A673 (cell line): ENCODE measurements at regions not wholly inside any gene's neighbourhood (a gene's known extent, or its start where the extent isn't known, plus 50 kb on each side); places are given as distances from the start of the nearest gene placed in this dataset.

Source experiments
- EZH2 ChIP-seq: fragments of 200-600 bp; sonication (generic); IDR thresholded peaks from 2 replicates; pipeline ENCODE4 v1.6.1; 2017; ENCODE audit warnings: borderline replicate concordance, low read depth, mild to moderate bottlenecking, mixed read lengths, antibody characterized with exemption, low read length; ENCODE audit not compliant: poor library complexity, severe bottlenecking
- TF ChIP-seq, protein P1 (sequence below): fragments of 300-800, 200-600 bp; sonication (generic); conservative IDR thresholded peaks from 2 replicates; pipeline ENCODE4 v1.5.1; 2017; ENCODE audit warnings: low read depth, mild to moderate bottlenecking, antibody characterized with exemption, low read length, moderate library complexity, mixed read lengths

DNA sequence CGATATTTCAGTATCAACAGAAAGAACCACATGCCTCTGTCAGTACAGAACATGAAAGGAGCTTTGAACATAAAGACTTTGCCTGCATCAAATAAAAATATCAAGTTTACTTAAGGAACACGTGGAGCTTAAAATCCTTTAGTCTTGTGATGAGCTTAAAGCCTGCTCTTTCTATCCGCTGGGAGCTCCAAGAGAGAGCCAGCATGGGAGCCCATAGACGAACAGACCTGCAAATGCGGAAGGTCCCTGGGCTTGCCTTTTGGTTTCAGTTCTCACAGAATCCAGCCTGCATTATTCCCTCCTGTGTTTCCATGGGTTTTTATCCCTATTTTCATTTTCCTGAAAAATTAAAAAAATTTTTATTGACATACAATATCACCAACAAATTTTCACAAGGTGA lies 530.6 kb upstream of the RGMA start:
- TF ChIP-seq EZH2, result no peak
- TF ChIP-seq, protein P1, sequence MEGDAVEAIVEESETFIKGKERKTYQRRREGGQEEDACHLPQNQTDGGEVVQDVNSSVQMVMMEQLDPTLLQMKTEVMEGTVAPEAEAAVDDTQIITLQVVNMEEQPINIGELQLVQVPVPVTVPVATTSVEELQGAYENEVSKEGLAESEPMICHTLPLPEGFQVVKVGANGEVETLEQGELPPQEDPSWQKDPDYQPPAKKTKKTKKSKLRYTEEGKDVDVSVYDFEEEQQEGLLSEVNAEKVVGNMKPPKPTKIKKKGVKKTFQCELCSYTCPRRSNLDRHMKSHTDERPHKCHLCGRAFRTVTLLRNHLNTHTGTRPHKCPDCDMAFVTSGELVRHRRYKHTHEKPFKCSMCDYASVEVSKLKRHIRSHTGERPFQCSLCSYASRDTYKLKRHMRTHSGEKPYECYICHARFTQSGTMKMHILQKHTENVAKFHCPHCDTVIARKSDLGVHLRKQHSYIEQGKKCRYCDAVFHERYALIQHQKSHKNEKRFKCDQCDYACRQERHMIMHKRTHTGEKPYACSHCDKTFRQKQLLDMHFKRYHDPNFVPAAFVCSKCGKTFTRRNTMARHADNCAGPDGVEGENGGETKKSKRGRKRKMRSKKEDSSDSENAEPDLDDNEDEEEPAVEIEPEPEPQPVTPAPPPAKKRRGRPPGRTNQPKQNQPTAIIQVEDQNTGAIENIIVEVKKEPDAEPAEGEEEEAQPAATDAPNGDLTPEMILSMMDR, result no peak
